H9 (cell line): ENCODE measurements at regions not wholly inside any gene's neighbourhood (a gene's known extent, or its start where the extent isn't known, plus 50 kb on each side); places are given as distances from the start of the nearest gene placed in this dataset.
A peak's percentile ranks its signal among the peaks of the same experiment; 100 is the strongest.

Source experiments
- DNase-seq: peaks from one replicate; pipeline ENCODE4 v3.0.0-alpha.2; 2017
- H2AFZ ChIP-seq: one replicate; pipeline ENCODE4 v1.6.1; 2013; ENCODE audit warnings: mild to moderate bottlenecking, low read length, control low read depth, moderate library complexity
- H2AK5ac ChIP-seq: 2 replicates; pipeline ENCODE4 v1.6.1; 2013; ENCODE audit warnings: low read length, control low read depth, mixed read lengths; ENCODE audit not compliant: insufficient read length
- H2BK120ac ChIP-seq: one replicate; pipeline ENCODE4 v1.6.1; 2013; ENCODE audit warnings: low read depth, mild to moderate bottlenecking, low read length, control low read depth, inconsistent platforms; ENCODE audit not compliant: poor library complexity, severe bottlenecking
- H2BK12ac ChIP-seq: 2 replicates; pipeline ENCODE4 v1.6.1; 2013; ENCODE audit warnings: low read length, control low read depth, mixed read lengths, low read depth; ENCODE audit not compliant: insufficient read length
- H2BK15ac ChIP-seq: 2 replicates; pipeline ENCODE4 v1.6.1; 2013; ENCODE audit warnings: low read depth, low read length, control low read depth
- H2BK20ac ChIP-seq: one replicate; pipeline ENCODE4 v1.6.1; 2013; ENCODE audit warnings: low read depth, mild to moderate bottlenecking, low read length, control low read depth, inconsistent platforms; ENCODE audit not compliant: poor library complexity, severe bottlenecking
- H2BK5ac ChIP-seq: 2 replicates; pipeline ENCODE4 v1.6.1; 2013; ENCODE audit warnings: low read length, control low read depth, mixed read lengths; ENCODE audit not compliant: insufficient read length
- H3K14ac ChIP-seq: 2 replicates; pipeline ENCODE4 v1.6.1; 2013; ENCODE audit warnings: low read length, control low read depth; ENCODE audit not compliant: insufficient read depth
- H3K18ac ChIP-seq: 2 replicates; pipeline ENCODE4 v1.6.1; 2013; ENCODE audit warnings: low read depth, mild to moderate bottlenecking, mixed read lengths, low read length, control low read depth; ENCODE audit not compliant: insufficient read length
- H3K23ac ChIP-seq: 2 replicates; pipeline ENCODE4 v1.6.1; 2013; ENCODE audit warnings: low read length, control low read depth, mixed read lengths, low read depth; ENCODE audit not compliant: insufficient read length
- H3K23me2 ChIP-seq: 2 replicates; pipeline ENCODE4 v1.6.1; 2013; ENCODE audit warnings: low read depth, mild to moderate bottlenecking, mixed read lengths, low read length, control low read depth; ENCODE audit not compliant: insufficient read length, poor library complexity, severe bottlenecking
- H3K27ac ChIP-seq: 2 replicates; pipeline ENCODE4 v1.5.1; 2013; ENCODE audit warnings: low read length, control low read depth, mixed read lengths, low read depth; ENCODE audit not compliant: insufficient read length
- H3K27me3 ChIP-seq: 2 replicates; pipeline ENCODE4 v1.6.1; 2013; ENCODE audit warnings: low read length, control low read depth, inconsistent platforms; ENCODE audit not compliant: insufficient read depth
- H3K4ac ChIP-seq: 2 replicates; pipeline ENCODE4 v1.6.1; 2013; ENCODE audit warnings: low read depth, mild to moderate bottlenecking, control low read depth, inconsistent platforms, low read length, moderate library complexity
- H3K4me1 ChIP-seq: 2 replicates; pipeline ENCODE4 v1.6.1; 2013; ENCODE audit warnings: low read length, control low read depth, inconsistent platforms; ENCODE audit not compliant: insufficient read depth
- H3K4me2 ChIP-seq: 2 replicates; pipeline ENCODE4 v1.6.1; 2013; ENCODE audit warnings: low read length, control low read depth, mixed read lengths; ENCODE audit not compliant: insufficient read length, insufficient read depth
- H3K56ac ChIP-seq: 2 replicates; pipeline ENCODE4 v1.6.1; 2013; ENCODE audit warnings: low read depth, mild to moderate bottlenecking, mixed read lengths, low read length, control low read depth; ENCODE audit not compliant: insufficient read length
- H3K79me1 ChIP-seq: 2 replicates; pipeline ENCODE4 v1.6.1; 2013; ENCODE audit warnings: low read depth, mild to moderate bottlenecking, moderate library complexity, low read length, control low read depth, inconsistent platforms; ENCODE audit not compliant: insufficient read depth, poor library complexity, severe bottlenecking
- H3K79me2 ChIP-seq: 2 replicates; pipeline ENCODE4 v1.6.1; 2013; ENCODE audit warnings: low read length, control low read depth, inconsistent platforms; ENCODE audit not compliant: insufficient read depth
- H3K9ac ChIP-seq: 2 replicates; pipeline ENCODE4 v1.6.1; 2013; ENCODE audit warnings: low read length, control low read depth, mixed read lengths; ENCODE audit not compliant: insufficient read length; ENCODE audit errors: extremely low read depth
- H3K9me3 ChIP-seq: one replicate; pipeline ENCODE4 v1.6.1; 2013; ENCODE audit warnings: low read depth, low read length, inconsistent platforms; ENCODE audit not compliant: control insufficient read depth
- H3T11ph ChIP-seq: one replicate; pipeline ENCODE4 v1.6.1; 2013; ENCODE audit warnings: mild to moderate bottlenecking, low read length, control low read depth, inconsistent platforms
- H4K20me1 ChIP-seq: one replicate; pipeline ENCODE4 v1.6.1; 2013; ENCODE audit not compliant: control insufficient read depth, insufficient read length, insufficient read depth
- H4K5ac ChIP-seq: 2 replicates; pipeline ENCODE4 v1.6.1; 2013; ENCODE audit warnings: low read depth, mild to moderate bottlenecking, mixed read lengths, low read length, control low read depth; ENCODE audit not compliant: insufficient read length
- H4K8ac ChIP-seq: replicated peaks from 2 replicates; pipeline ENCODE4 v1.6.1; 2013; ENCODE audit warnings: low read length, control low read depth, mixed read lengths, low read depth; ENCODE audit not compliant: insufficient read length
- H4K91ac ChIP-seq: 2 replicates; pipeline ENCODE4 v1.6.1; 2013; ENCODE audit warnings: low read depth, mild to moderate bottlenecking, moderate library complexity, mixed read lengths, low read length, control low read depth; ENCODE audit not compliant: insufficient read length
- H3K27ac Mint-ChIP-seq, 3 experiments: 2 replicates in 2 of 3; 3 replicates in 1 of 3; pipeline ENCODE4 v1.8.0; 2020 to 2021; ENCODE audit warnings: mixed read lengths in 3 of 3, mild to moderate bottlenecking in 1 of 3, moderate library complexity in 1 of 3
- H3K27me3 Mint-ChIP-seq: 2 replicates; pipeline ENCODE4 v1.8.0; 2021; ENCODE audit warnings: low read depth, mild to moderate bottlenecking, moderate library complexity, mixed read lengths
- H3K36me3 Mint-ChIP-seq, 3 experiments: 2 replicates in 2 of 3; 3 replicates in 1 of 3; pipeline ENCODE4 v1.8.0; 2020 to 2021; ENCODE audit warnings: low read depth in 3 of 3, mixed read lengths in 3 of 3; ENCODE audit not compliant: insufficient read depth in 1 of 3
- H3K4me1 Mint-ChIP-seq, 2 experiments: 2 replicates each; pipeline ENCODE4 v1.8.0; 2020; ENCODE audit warnings: mixed read lengths in 2 of 2
- H3K4me3 Mint-ChIP-seq, 2 experiments: 2 replicates in 1 of 2; 3 replicates in 1 of 2; pipeline ENCODE4 v1.8.0; 2020 to 2021; ENCODE audit warnings: mild to moderate bottlenecking in 2 of 2, mixed read lengths in 2 of 2, moderate library complexity in 1 of 2
- H3K9me3 Mint-ChIP-seq, 2 experiments: 2 replicates in 1 of 2; 3 replicates in 1 of 2; pipeline ENCODE4 v1.8.0; 2020; ENCODE audit warnings: mild to moderate bottlenecking in 2 of 2, mixed read lengths in 2 of 2, moderate library complexity in 1 of 2
- WGBS: extraction: QIAGEN DNeasy Blood & Tissue Kit; methylation state at CpG from one replicate; pipeline ENCODE4 v1.1.7; 2013; ENCODE audit warnings: missing lambda C conversion rate, low lambda C conversion rate, mixed read lengths; ENCODE audit not compliant: insufficient read length; ENCODE audit errors: extremely low coverage; 5-methylcytosine and 5-hydroxymethylcytosine counted together
- TF ChIP-seq, protein P1 (sequence below): fragments of 200-600 bp; sonication (generic); conservative IDR thresholded peaks from 3 replicates; pipeline ENCODE4 v1.8.0; 2021; ENCODE audit warnings: antibody characterized with exemption, mild to moderate bottlenecking

DNA sequence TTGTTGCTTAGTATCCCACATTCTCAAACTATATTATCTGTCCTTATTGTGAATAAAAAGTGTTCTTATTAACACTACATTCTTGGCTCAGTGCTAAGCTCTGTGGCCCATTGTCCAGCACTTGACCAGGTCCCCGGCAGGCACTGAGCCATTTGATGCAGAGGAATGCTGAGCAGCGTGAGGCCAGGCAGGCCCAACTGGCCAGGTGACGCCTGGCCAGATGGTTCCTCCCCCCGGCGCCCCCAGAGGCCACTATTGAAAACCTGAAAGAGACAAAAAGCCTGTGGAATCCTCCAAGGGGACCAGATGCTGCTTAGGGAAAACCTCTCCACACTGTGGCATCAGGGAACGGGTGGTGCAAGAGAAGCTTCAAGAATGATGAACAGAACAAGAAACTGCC is 597.5 kb upstream of the JAG1 start:
- Histone ChIP-seq H3K23me2 (no peaks in the 10 kb centered on the region), H2BK20ac (no peak overlapping the region), H2BK15ac (no peak overlapping the region), H3K27ac (no peak overlapping the region), H3K79me1 (no peaks in the 10 kb centered on the region), H2BK12ac (no peak overlapping the region), H2BK120ac (no peak overlapping the region), H3T11ph (no peak overlapping the region), H3K23ac (no peak overlapping the region), H3K79me2 (no peaks in the 10 kb centered on the region), H3K4me2 (no peak overlapping the region), H2AFZ (no peak overlapping the region), H3K9ac (no peak overlapping the region), H3K4ac (no peak overlapping the region), H2BK5ac (no peak overlapping the region), H4K91ac (no peak overlapping the region), H3K56ac (no peak overlapping the region), H4K20me1 (no peaks in the 10 kb centered on the region), H4K8ac (no peak overlapping the region), H3K9me3 (no peaks in the 10 kb centered on the region), H4K5ac (no peak overlapping the region), H3K14ac (no peak overlapping the region), H2AK5ac (no peak overlapping the region), H3K18ac (no peak overlapping the region), H3K4me1 (peaks cover 5% of the 10 kb centered on the region), H3K27me3 (no peaks in the 10 kb centered on the region)
- Mint-ChIP-seq H3K4me1 (peaks cover 53 to 60% of the 10 kb centered on the region in 2 experiments), H3K4me3 (no peak overlapping the region), H3K27ac (peak overlapping the region in 2 of 3 experiments; percentile 23 to 58; a peak in 3 of 7 replicates), H3K27me3 (no peaks in the 10 kb centered on the region), H3K36me3 (no peaks in the 10 kb centered on the region; a peak in 1 of 7 replicates), H3K9me3 (no peaks in the 10 kb centered on the region)
- TF ChIP-seq, protein P1, sequence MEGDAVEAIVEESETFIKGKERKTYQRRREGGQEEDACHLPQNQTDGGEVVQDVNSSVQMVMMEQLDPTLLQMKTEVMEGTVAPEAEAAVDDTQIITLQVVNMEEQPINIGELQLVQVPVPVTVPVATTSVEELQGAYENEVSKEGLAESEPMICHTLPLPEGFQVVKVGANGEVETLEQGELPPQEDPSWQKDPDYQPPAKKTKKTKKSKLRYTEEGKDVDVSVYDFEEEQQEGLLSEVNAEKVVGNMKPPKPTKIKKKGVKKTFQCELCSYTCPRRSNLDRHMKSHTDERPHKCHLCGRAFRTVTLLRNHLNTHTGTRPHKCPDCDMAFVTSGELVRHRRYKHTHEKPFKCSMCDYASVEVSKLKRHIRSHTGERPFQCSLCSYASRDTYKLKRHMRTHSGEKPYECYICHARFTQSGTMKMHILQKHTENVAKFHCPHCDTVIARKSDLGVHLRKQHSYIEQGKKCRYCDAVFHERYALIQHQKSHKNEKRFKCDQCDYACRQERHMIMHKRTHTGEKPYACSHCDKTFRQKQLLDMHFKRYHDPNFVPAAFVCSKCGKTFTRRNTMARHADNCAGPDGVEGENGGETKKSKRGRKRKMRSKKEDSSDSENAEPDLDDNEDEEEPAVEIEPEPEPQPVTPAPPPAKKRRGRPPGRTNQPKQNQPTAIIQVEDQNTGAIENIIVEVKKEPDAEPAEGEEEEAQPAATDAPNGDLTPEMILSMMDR, result peak; percentile 59
- peak; percentile 79 for DNase-seq
- no CpG with 5 or more reads among the region's 6 CpGs for WGBS
